IPS-18a (cell line): ENCODE measurements at regions not wholly inside any gene's neighbourhood (a gene's known extent, or its start where the extent isn't known, plus 50 kb on each side); places are given as distances from the start of the nearest gene placed in this dataset.
"Not testable (repeated sequence)": the region's sequence is repeated elsewhere in the genome, so short reads cannot be mapped to it uniquely, and the experiment has no call there.

ENCODE experiments used
- H3K27ac ChIP-seq: one replicate; pipeline ENCODE4 v1.5.1; 2013; ENCODE audit warnings: low read length
- H3K27me3 ChIP-seq: one replicate; pipeline ENCODE4 v1.6.1; 2013; ENCODE audit warnings: mild to moderate bottlenecking, low read length; ENCODE audit not compliant: control insufficient read depth, insufficient read depth
- H3K36me3 ChIP-seq: one replicate; pipeline ENCODE4 v1.6.1; 2013; ENCODE audit warnings: low read depth, low read length; ENCODE audit not compliant: control insufficient read depth
- H3K4me1 ChIP-seq: one replicate; pipeline ENCODE4 v1.6.1; 2013; ENCODE audit warnings: low read depth, low read length; ENCODE audit not compliant: control insufficient read depth
- H3K4me3 ChIP-seq: one replicate; pipeline ENCODE4 v1.5.1; 2013; ENCODE audit warnings: low read length
- H3K9ac ChIP-seq: one replicate; pipeline ENCODE4 v1.6.1; 2013; ENCODE audit warnings: mild to moderate bottlenecking, low read length, moderate library complexity
- H3K9me3 ChIP-seq: one replicate; pipeline ENCODE4 v1.6.1; 2013; ENCODE audit warnings: low read depth, low read length; ENCODE audit not compliant: control insufficient read depth

GRCh38 chr6:145567684-145568252 lies 167.6 kb downstream of the EPM2A start:
- no peaks in the 10 kb centered on the region for H3K9me3 ChIP-seq
- no peak overlapping the region for H3K27ac ChIP-seq
- H3K4me1 ChIP-seq = no peaks in the 10 kb centered on the region
- no peaks in the 10 kb centered on the region for H3K36me3 ChIP-seq
- no peak overlapping the region for H3K4me3 ChIP-seq
- H3K9ac ChIP-seq = no peak overlapping the region
- H3K27me3 ChIP-seq = no peaks in the 10 kb centered on the region

GRCh38 chr6:145569140-145569539 lies 166.2 kb downstream of the EPM2A start:
- no peak overlapping the region for H3K27ac ChIP-seq
- no peak overlapping the region for H3K9ac ChIP-seq
- H3K36me3 ChIP-seq = no peaks in the 10 kb centered on the region
- no peak overlapping the region for H3K4me3 ChIP-seq
- H3K4me1 ChIP-seq = no peaks in the 10 kb centered on the region
- no peaks in the 10 kb centered on the region for H3K9me3 ChIP-seq
- no peaks in the 10 kb centered on the region for H3K27me3 ChIP-seq

DNA sequence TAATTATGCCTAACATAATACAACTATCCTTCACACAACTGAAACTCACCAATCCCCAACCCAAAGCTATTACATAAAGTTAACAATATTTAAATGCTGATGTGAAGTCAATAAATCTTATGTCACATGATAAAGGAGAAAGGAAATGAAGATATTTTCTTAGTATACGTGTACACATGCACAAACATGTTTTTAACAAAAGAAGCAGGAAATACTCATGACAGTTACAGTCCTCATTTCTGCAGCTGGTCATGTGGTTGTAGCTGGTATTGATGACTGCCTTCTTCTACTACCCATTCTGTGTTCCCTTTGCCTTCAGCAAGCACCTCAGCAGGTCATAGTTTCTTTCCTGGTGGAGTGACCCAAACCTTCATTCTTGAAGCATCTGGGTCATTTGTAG lies 165.0 kb downstream of the EPM2A start:
- H3K9me3 ChIP-seq = not testable (repeated sequence)

GRCh38 chr6:145574269-145574668 lies 161.1 kb downstream of the EPM2A start:
- H3K9ac ChIP-seq, H3K9me3 ChIP-seq, H3K27ac ChIP-seq, H3K4me3 ChIP-seq, H3K36me3 ChIP-seq, H3K27me3 ChIP-seq, H3K4me1 ChIP-seq: not testable (repeated sequence)

More for the DNA sequence above, 165.0 kb downstream of the EPM2A start:
- H3K36me3 ChIP-seq, H3K4me3 ChIP-seq, H3K27me3 ChIP-seq, H3K9ac ChIP-seq, H3K27ac ChIP-seq, H3K4me1 ChIP-seq: not testable (repeated sequence)
